PC-3 (cell line): ENCODE measurements at regions not wholly inside any gene's neighbourhood (a gene's known extent, or its start where the extent isn't known, plus 50 kb on each side); places are given as distances from the start of the nearest gene placed in this dataset.

Source experiments
- EZH2 ChIP-seq: fragments of 300-600 bp; sonication (generic); IDR thresholded peaks from one replicate; pipeline ENCODE4 v1.6.1; 2017; ENCODE audit warnings: antibody characterized with exemption, mild to moderate bottlenecking, low read length; ENCODE audit not compliant: unreplicated experiment
- EZH2phosphoT487 ChIP-seq: fragments of 300-600 bp; sonication (generic); IDR thresholded peaks from 2 replicates; pipeline ENCODE4 v1.6.1; 2018; ENCODE audit warnings: mild to moderate bottlenecking, antibody characterized with exemption, low read length, borderline replicate concordance
- TF ChIP-seq, protein P1 (sequence below): fragments of 300-600 bp; sonication (generic); conservative IDR thresholded peaks from 2 replicates; pipeline ENCODE4 v1.5.1; 2017; ENCODE audit warnings: antibody characterized with exemption, low read depth, mild to moderate bottlenecking, low read length

DNA sequence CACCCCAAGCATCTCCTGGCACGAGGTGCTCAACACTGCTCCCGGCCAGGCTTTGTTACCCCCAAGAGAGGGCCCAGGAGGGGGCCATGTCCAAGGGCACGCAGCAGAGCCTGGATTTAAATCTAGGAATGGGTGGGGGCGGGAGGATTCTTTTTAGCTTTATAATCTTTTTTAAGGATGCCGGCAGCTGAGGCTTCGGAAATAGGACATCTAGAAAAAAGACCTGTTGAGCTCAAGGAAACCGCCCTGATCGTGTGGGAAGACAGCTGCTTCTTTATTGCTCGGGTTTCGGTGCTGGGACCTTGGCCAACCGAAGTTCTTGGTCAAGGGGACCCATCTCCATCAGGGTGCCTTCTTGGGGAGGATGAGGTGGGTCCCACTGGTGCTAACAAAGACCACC, 317.9 kb downstream of the CTTN start:
- TF ChIP-seq, protein P1, sequence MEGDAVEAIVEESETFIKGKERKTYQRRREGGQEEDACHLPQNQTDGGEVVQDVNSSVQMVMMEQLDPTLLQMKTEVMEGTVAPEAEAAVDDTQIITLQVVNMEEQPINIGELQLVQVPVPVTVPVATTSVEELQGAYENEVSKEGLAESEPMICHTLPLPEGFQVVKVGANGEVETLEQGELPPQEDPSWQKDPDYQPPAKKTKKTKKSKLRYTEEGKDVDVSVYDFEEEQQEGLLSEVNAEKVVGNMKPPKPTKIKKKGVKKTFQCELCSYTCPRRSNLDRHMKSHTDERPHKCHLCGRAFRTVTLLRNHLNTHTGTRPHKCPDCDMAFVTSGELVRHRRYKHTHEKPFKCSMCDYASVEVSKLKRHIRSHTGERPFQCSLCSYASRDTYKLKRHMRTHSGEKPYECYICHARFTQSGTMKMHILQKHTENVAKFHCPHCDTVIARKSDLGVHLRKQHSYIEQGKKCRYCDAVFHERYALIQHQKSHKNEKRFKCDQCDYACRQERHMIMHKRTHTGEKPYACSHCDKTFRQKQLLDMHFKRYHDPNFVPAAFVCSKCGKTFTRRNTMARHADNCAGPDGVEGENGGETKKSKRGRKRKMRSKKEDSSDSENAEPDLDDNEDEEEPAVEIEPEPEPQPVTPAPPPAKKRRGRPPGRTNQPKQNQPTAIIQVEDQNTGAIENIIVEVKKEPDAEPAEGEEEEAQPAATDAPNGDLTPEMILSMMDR: no peak
- TF ChIP-seq EZH2: no peak
- TF ChIP-seq EZH2phosphoT487: no peak
